Adipocyte (in vitro differentiated cells): ENCODE measurements at regions not wholly inside any gene's neighbourhood (a gene's known extent, or its start where the extent isn't known, plus 50 kb on each side); places are given as distances from the start of the nearest gene placed in this dataset.
A peak's percentile ranks its signal among the peaks of the same experiment; 100 is the strongest.

Experiments used
- DNase-seq: peaks from one replicate; pipeline ENCODE4 v3.0.0-alpha.2; 2015; ENCODE audit warnings: low read depth
- H3K27me3 ChIP-seq: replicated peaks from 2 replicates; pipeline ENCODE4 v1.7.0; 2013; ENCODE audit warnings: mild to moderate bottlenecking, low read length, moderate library complexity; ENCODE audit not compliant: control insufficient read depth, insufficient read depth
- H3K36me3 ChIP-seq: 2 replicates; pipeline ENCODE4 v1.7.0; 2013; ENCODE audit warnings: low read length, mild to moderate bottlenecking, moderate library complexity; ENCODE audit not compliant: control insufficient read depth, insufficient read depth, severe bottlenecking
- H3K4me1 ChIP-seq: 2 replicates; pipeline ENCODE4 v1.7.0; 2013; ENCODE audit warnings: mild to moderate bottlenecking, low read length, moderate library complexity; ENCODE audit not compliant: control insufficient read depth, insufficient read depth
- H3K4me3 ChIP-seq: 2 replicates; pipeline ENCODE4 v1.7.0; 2013; ENCODE audit warnings: mild to moderate bottlenecking, low read length, moderate library complexity
- H3K9ac ChIP-seq: 2 replicates; pipeline ENCODE4 v1.7.0; 2013; ENCODE audit warnings: mild to moderate bottlenecking, low read length, moderate library complexity
- H3K9me3 ChIP-seq: 2 replicates; pipeline ENCODE4 v1.7.0; 2013; ENCODE audit warnings: mild to moderate bottlenecking, low read length, moderate library complexity; ENCODE audit not compliant: control insufficient read depth

- Histone ChIP-seq H3K27me3 (no peaks in the 10 kb centered on the region), H3K9me3 (no peaks in the 10 kb centered on the region), H3K4me3 (no peak overlapping the region), H3K9ac (no peak overlapping the region), H3K4me1 (peaks cover 11% of the 10 kb centered on the region), H3K36me3 (no peaks in the 10 kb centered on the region)
- no peak for DNase-seq
Observed at GRCh38 chr9:12874395-12874794, 99.6 kb downstream of the LURAP1L start.

- DNase-seq, result no peak
- Histone ChIP-seq H3K9ac (no peak overlapping the region), H3K4me3 (no peak overlapping the region), H3K27me3 (no peaks in the 10 kb centered on the region), H3K9me3 (no peaks in the 10 kb centered on the region), H3K36me3 (no peaks in the 10 kb centered on the region), H3K4me1 (peaks cover 11% of the 10 kb centered on the region)
Observed at GRCh38 chr9:12875191-12875590, 100.4 kb downstream of the LURAP1L start.

GRCh38 chr9:12876872-12877271 lies 102.1 kb downstream of the LURAP1L start:
- no peak overlapping the region for H3K9ac ChIP-seq
- no peak overlapping the region for H3K4me3 ChIP-seq
- H3K9me3 ChIP-seq, result no peaks in the 10 kb centered on the region
- DNase-seq, result no peak
- H3K4me1 ChIP-seq, result peaks cover 24% of the 10 kb centered on the region
- no peaks in the 10 kb centered on the region for H3K27me3 ChIP-seq
- H3K36me3 ChIP-seq, result no peaks in the 10 kb centered on the region

- no peak overlapping the region for H3K4me3 ChIP-seq
- no peaks in the 10 kb centered on the region for H3K36me3 ChIP-seq
- H3K9ac ChIP-seq, result no peak overlapping the region
- H3K9me3 ChIP-seq, result no peaks in the 10 kb centered on the region
- no peaks in the 10 kb centered on the region for H3K27me3 ChIP-seq
- H3K4me1 ChIP-seq, result peaks cover 35% of the 10 kb centered on the region
- DNase-seq, result peak; percentile 57
Observed at GRCh38 chr9:12878351-12878978, 103.6 kb downstream of the LURAP1L start.

- Histone ChIP-seq H3K9me3 (no peaks in the 10 kb centered on the region), H3K9ac (no peak overlapping the region), H3K27me3 (no peaks in the 10 kb centered on the region), H3K4me1 (peaks cover 42% of the 10 kb centered on the region), H3K4me3 (no peak overlapping the region), H3K36me3 (no peaks in the 10 kb centered on the region)
- no peak for DNase-seq
Observed at GRCh38 chr9:12879961-12880360, 105.1 kb downstream of the LURAP1L start.

- H3K27me3 ChIP-seq, result no peaks in the 10 kb centered on the region
- no peak overlapping the region for H3K9ac ChIP-seq
- DNase-seq, result peak; percentile 30
- no peak overlapping the region for H3K4me3 ChIP-seq
- H3K36me3 ChIP-seq, result no peaks in the 10 kb centered on the region
- H3K4me1 ChIP-seq, result peaks cover 41% of the 10 kb centered on the region
- no peaks in the 10 kb centered on the region for H3K9me3 ChIP-seq
Observed at GRCh38 chr9:12880406-12881015, 105.7 kb downstream of the LURAP1L start.

GRCh38 chr9:12882430-12882829 lies 107.6 kb downstream of the LURAP1L start:
- Histone ChIP-seq H3K9me3 (no peaks in the 10 kb centered on the region), H3K27me3 (no peaks in the 10 kb centered on the region), H3K36me3 (no peaks in the 10 kb centered on the region), H3K4me1 (peaks cover 41% of the 10 kb centered on the region), H3K4me3 (peak overlapping the region; percentile 47), H3K9ac (peak overlapping the region; percentile 67)
- peak; percentile 84 for DNase-seq

- no peaks in the 10 kb centered on the region for H3K27me3 ChIP-seq
- H3K4me3 ChIP-seq, result no peak overlapping the region
- DNase-seq, result peak; percentile 34
- H3K9ac ChIP-seq, result no peak overlapping the region
- peaks cover 34% of the 10 kb centered on the region for H3K4me1 ChIP-seq
- no peaks in the 10 kb centered on the region for H3K36me3 ChIP-seq
- no peaks in the 10 kb centered on the region for H3K9me3 ChIP-seq
Observed at GRCh38 chr9:12884736-12885395, 110.0 kb downstream of the LURAP1L start.

- no peak overlapping the region for H3K4me3 ChIP-seq
- H3K9me3 ChIP-seq, result peaks cover 15% of the 10 kb centered on the region
- no peak for DNase-seq
- H3K27me3 ChIP-seq, result no peaks in the 10 kb centered on the region
- no peaks in the 10 kb centered on the region for H3K36me3 ChIP-seq
- peaks cover 6% of the 10 kb centered on the region for H3K4me1 ChIP-seq
- no peak overlapping the region for H3K9ac ChIP-seq
Observed at GRCh38 chr9:12889402-12890106, 114.7 kb downstream of the LURAP1L start.

GRCh38 chr9:12891588-12891987 lies 116.8 kb downstream of the LURAP1L start:
- H3K36me3 ChIP-seq, result no peaks in the 10 kb centered on the region
- no peak overlapping the region for H3K4me3 ChIP-seq
- DNase-seq, result no peak
- H3K4me1 ChIP-seq, result no peaks in the 10 kb centered on the region
- no peak overlapping the region for H3K9ac ChIP-seq
- no peaks in the 10 kb centered on the region for H3K27me3 ChIP-seq
- peaks cover 15% of the 10 kb centered on the region for H3K9me3 ChIP-seq

- H3K9ac ChIP-seq, result no peak overlapping the region
- no peak for DNase-seq
- H3K9me3 ChIP-seq, result peaks cover 4% of the 10 kb centered on the region
- H3K36me3 ChIP-seq, result no peaks in the 10 kb centered on the region
- H3K4me1 ChIP-seq, result peaks cover 5% of the 10 kb centered on the region
- H3K4me3 ChIP-seq, result no peak overlapping the region
- no peaks in the 10 kb centered on the region for H3K27me3 ChIP-seq
Observed at GRCh38 chr9:12903316-12903715, 128.5 kb downstream of the LURAP1L start.
